GM19238 (cell line): ENCODE measurements at regions not wholly inside any gene's neighbourhood (a gene's known extent, or its start where the extent isn't known, plus 50 kb on each side); places are given as distances from the start of the nearest gene placed in this dataset.
"Not testable (repeated sequence)": the region's sequence is repeated elsewhere in the genome, so short reads cannot be mapped to it uniquely, and the experiment has no call there.

ENCODE experiments used
- DNase-seq: peaks from one replicate; pipeline ENCODE4 v3.0.0; 2011; ENCODE audit warnings: low spot score; ENCODE audit not compliant: insufficient read length

DNA sequence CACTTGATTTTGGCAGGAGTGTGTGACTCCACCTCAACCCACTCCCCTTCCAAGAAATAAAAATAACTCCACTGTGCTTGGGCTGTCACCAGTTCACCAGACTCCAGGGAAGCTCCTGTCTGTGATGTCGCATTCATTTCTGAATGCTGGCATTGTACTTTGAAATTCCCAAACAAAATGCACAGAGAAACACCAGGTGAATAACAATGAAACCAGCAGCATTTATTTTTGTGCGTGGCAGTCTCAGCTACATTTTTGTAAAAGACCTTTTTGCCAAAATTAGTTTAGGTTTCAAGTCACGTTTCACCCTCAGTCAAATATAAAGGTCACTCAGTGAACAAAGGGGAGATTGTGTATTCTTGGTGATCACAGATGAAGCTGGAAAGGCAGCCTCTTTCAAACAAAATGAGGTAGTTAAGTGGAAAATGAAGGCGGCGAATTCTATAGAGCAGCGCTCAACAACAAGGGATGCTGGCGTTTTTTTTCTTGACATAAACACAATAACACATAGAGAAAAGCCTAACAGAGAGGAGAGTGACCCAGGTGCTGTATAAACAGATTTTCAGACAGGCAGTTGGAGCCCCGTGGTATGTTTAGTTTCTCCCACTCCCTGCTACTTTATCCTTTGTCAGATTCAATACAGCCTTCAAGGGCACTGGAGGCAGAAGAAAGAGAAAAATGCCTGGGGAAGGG is 210.3 kb upstream of the GCFC2 start:
- no peak for DNase-seq

DNA sequence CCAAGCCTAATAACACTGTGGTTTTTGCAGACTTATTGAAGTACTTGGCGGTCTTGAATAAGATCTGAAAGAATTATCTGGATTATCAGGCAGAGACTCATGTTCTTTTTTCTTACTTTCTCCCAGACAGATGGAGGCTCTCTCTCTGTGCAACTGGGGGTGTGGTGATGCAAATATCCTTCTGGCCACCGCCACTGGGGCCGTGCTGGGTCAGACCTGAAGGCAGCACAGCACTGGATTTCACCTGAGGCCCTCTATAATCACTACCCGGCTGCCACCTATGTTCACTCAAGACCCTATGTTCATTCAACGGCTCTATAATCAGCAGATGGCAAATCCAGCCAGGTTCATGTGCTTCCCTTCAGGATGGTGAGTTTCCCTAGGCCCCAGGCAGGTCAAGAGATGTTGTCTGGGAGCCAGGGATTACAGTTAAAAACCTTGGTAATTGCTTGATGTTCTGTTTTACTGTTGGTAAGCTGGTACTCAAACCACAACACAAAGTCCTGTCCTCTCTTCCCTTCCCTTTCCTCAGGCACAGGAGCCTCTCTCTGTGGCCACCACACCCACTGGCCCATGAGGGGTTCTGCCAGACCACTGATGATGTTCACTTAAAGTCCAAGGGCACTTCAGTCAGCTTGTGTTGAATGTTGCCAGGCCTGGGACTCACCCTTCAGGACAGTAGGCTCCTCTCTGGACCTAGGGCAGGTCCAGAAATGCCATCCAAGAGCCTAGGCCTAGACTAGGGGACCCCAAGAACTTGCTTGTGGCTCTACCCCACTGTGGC is 205.3 kb upstream of the GCFC2 start:
- no peak for DNase-seq

DNA sequence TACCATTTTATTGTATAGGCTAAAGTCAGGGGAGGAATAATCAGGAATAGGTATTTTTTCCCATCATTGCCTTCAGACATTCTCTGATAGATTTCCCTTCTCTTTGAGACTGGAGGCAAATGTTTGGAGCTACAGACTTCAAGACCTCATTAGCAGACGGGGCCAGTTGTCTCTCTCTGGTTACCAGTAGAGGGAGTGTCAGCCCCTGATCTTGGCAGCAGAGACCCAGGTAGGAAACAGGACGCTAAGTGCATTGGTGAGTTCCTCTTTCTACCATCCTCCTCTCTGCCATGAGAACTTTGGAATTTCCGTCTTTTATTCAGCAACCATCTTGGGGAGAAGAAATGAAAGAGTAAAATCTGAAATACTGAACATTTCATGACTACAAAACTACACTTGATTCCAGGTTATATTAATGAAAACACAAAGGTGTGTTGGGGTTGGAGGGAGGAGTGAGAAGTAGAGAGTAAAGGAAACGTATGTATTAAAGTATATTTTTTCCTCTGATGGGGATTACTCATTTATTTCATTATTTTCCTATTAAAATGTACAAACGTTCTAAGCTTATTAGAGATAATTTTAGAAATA is 186.2 kb upstream of the GCFC2 start:
- peak; percentile 28 for DNase-seq

DNA sequence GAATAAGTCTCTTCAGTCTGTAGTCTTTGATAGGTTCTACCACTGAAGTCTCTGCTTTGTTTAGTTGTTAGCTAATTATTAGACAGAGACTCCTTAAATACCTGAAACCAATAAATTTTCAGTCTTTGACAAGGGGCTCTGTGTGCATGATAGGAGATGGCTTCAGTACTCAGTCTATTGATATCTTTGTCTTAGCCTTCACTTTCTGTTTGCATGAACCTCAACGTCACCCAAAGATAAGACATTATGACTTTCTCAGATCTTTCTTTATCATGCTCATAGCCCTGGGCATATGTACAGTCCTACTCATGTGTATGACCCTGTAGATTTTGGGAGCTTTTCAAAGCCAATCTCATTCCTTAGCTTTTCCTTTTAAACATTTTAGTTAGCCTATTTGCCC is 183.5 kb upstream of the GCFC2 start:
- no peak for DNase-seq

- no peak for DNase-seq
Observed at GRCh38 chr2:75892490-75892889, 181.8 kb upstream of the GCFC2 start.

DNA sequence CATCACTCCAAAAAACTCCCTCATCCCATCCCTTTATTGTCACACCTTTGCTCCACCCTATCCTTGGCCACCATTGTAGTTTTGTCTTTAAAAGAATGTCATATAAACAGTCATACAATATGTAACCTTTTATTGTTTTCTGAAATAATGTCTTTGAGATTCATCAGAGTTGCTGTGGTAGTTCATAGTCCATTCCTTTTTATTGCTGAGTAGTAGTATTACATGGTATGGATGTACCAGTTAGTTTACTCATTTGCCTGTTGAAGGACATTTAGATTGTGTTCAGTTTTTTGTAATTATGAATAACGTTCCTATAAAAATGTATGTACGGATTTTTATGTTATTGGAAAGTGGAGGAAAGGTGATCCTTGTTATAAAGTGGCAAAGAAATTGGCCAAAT is 171.8 kb upstream of the GCFC2 start:
- no peak for DNase-seq

DNA sequence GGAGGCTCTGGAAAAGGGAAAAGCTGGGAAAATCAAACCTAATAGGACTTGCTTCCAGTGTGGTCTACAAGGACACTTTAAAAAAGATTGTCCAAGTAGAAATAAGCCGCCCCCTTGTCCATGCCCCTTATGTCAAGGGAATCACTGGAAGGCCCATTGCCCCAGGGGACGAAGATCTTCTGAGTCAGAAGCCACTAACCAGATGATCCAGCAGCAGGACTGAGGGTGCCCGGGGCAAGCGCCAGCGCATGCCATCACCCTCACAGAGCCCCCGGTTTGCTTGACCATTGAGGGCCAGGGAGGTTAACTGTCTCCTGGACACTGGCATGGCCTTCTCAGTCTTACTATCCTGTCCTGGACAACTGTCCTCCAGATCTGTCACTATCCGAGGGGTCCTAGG is 164.9 kb upstream of the GCFC2 start:
- not testable (repeated sequence) for DNase-seq

GRCh38 chr2:75871762-75872614 is 161.3 kb upstream of the GCFC2 start:
- DNase-seq: not testable (repeated sequence)

DNA sequence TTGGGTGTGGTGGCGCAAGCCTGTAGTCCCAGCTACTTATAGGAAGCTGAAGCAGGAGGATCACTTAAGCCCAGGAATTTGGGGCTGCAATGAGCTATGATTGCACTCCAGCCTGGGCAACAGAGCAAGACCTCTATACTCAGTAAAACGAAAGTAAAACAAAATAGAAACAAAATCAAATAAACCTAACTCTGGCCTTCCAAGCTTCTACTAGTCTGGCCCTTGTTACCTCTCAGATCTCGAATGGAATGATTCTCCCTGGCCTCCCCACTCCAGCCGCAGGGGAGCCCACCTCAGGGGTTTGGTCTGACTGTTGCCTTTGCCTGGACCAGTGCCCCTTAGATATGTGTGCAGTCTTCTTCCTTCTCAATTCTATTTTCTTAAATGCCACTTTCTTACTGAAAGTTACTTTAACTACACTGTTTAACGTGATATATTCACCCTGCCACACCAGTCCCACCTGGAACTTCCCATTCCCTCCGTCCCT is 160.0 kb upstream of the GCFC2 start:
- DNase-seq: no peak

DNA sequence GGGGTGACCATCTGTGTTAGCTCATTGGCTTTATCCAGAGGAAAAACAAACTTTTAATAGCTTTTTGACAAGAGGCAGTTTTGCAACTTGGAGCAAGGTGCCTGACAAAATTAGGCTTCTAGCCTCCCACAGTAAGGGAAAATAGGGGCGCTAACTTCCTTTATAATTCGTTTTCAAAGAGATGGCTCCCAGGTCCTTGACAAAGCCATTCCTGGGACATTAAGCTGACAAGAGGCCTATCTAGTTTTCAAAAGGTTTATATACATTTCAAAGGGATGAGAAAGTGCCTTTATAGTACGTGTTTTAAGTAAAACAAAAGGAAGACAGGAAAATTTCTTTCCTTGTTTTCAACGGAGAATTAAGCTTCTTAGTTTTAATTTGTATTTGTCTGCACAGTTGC is 159.4 kb upstream of the GCFC2 start:
- no peak for DNase-seq

- DNase-seq: no peak
Observed at GRCh38 chr2:75865702-75866101, 155.0 kb upstream of the GCFC2 start.

GRCh38 chr2:75865083-75865482 is 154.4 kb upstream of the GCFC2 start:
- no peak for DNase-seq

DNA sequence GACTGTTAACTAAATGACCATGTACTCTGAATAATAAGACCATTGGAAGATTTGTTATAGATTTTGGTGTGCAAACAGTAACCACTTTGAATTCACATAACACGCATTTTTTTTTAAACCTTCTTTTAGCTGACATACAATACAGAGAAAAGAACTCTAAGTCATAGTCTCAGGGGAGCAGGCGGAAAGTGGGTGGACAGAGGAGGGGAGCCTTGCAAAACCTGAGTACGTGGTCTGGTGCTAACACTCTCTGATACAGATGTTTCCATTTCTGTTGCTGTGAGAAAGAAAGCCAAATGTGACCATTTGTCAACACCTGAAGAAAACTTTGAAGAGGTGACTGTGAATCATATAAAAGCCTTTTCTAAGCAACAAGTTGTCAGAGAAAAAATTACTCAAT is 151.8 kb upstream of the GCFC2 start:
- no peak for DNase-seq

- DNase-seq: no peak
Observed at GRCh38 chr2:75853436-75853835, 142.7 kb upstream of the GCFC2 start.

DNA sequence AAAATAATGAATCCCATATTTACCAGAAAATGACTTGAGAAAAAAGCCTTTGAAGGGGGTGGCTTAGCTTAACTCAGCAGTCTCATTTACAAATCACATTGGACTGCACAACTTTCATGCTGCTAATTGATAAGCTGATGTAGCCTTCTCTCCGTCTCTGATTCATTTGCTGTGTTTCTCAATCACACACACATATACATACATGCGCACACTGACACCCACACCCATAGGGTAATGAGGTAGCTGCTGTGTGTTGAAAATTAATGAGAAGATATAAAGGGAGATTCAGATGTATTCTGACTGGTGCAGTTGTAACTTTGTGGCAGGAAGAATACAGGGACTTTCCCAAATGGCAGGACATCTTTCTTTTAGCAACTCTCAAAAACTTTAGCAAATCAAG is 141.9 kb upstream of the GCFC2 start:
- no peak for DNase-seq

DNA sequence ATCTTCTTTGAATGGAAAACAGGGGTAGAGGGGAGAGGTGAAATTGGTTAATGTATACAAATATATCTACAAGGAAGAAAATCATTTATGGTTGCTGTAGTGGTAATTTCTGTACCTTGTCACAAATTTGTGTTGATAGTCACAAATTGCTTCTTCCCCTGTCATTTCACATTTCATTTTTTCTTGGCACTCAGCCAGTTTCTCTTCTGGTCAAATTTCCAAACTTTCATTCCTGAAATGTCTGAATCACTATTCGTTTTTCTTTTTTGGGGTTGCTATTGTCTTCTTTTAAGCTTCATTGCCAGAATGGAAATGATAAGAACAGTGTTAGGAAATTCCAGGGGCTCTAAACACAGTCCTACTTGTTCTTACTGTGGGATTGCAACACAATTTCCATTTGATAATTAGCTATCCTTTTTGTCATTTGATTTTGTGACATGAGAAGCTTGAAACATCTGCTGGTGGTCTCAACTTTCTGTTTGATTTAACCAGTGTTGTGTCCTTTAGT is 136.0 kb upstream of the GCFC2 start:
- DNase-seq: no peak

DNA sequence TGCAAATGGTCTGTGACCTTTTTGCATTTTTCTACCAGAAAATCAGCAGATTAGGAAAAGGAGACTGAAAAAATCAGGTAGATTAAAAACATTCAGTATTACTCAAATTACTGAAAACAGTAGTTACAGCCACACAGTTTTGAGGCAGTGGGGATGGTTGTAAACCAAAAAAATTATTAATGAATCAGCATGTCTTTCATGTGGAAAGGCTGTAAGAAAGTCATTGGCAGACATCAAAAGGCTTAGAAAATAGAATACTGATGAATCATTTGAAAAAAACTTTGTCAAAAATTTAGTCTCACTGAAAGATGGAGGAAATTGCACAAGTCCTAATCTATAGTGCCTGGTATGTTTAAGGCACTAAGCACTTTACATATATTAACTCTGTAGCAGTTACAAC is 133.9 kb upstream of the GCFC2 start:
- DNase-seq: no peak

DNA sequence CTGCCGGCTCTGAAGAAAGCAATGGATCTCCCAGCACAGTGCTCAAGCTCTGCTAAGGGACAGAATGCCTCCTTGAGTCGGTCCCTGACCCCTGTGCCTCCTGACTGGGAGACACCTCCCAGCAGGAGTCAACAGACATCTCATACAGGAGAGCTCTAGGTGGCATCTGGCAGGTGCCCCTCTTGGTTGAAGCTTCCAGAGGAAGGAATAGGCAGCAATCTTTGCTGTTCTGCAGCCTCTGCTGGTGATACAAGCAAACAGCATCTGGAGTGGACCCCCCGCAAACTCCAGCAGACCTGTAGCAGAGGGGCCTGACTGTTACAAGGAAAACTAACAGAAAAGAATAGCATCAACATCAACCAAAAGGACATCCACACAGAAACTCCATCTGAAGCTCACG is 123.9 kb upstream of the GCFC2 start:
- not testable (repeated sequence) for DNase-seq

DNA sequence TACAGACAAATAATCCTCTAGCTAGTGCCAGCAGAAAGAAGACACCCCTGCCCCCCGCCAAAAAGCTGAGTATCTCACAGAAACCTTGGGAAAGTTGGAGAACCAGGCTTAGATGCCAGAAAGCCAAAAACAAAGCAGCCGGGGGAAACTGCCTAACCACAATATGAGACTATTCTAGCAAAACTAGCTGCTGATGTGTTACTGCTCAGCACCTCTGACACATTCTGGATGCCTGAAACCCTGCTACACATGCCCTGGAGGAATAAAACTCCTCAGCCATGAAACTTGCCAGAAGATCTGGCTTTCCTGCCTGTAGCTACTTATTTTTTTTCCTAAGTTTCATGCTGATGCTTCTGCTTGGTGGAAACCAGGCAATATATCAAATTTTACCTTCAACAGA is 122.7 kb upstream of the GCFC2 start:
- no peak for DNase-seq

- no peak for DNase-seq
Observed at GRCh38 chr2:75828826-75829225, 118.1 kb upstream of the GCFC2 start.

DNA sequence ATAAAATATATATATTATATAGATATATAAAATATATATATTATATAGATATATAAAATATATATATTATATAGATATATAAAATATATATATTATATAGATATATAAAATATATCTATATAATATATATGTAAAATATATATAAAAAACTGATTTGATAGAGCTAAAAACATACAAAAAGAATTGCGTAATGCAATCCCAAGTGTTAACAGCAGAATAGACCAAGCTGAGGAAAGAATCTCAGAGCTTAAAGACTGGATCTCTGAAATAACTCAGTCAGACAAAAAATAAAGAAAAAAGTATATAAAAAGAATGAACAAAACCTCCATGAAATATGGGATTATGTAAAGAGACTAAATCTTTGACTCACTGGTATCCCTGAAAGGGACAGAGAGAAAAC is 112.8 kb upstream of the GCFC2 start:
- not testable (repeated sequence) for DNase-seq
